CD4-positive, alpha-beta T cell treated with Interleukin-4 for 1 hour (primary cell): ENCODE measurements at regions not wholly inside any gene's neighbourhood (a gene's known extent, or its start where the extent isn't known, plus 50 kb on each side); places are given as distances from the start of the nearest gene placed in this dataset.
"Not testable (repeated sequence)": the region's sequence is repeated elsewhere in the genome, so short reads cannot be mapped to it uniquely, and the experiment has no call there.

ENCODE experiments used
- DNase-seq, 2 donors: peaks; one replicate each; pipeline ENCODE4 v3.0.0-alpha.2; 2020 to 2022

GRCh38 chr18:39206398-39207103 lies 1641.0 kb upstream of the CELF4 start:
- not testable (repeated sequence) for DNase-seq

- no peak for DNase-seq
These were observed 1640.1 kb upstream of the CELF4 start for GRCh38 chr18:39205565-39206195.

- no peak for DNase-seq
These were observed 1634.6 kb upstream of the CELF4 start for GRCh38 chr18:39200153-39200552.

- no peak for DNase-seq
These were observed 1633.7 kb upstream of the CELF4 start for GRCh38 chr18:39199231-39199855.

GRCh38 chr18:39198376-39198775 lies 1632.8 kb upstream of the CELF4 start:
- no peak for DNase-seq

- DNase-seq, result no peak
These were observed 1626.3 kb upstream of the CELF4 start for GRCh38 chr18:39191931-39192330.

- no peak for DNase-seq
These were observed 1625.5 kb upstream of the CELF4 start for GRCh38 chr18:39191058-39191457.

GRCh38 chr18:39190508-39190907 lies 1624.9 kb upstream of the CELF4 start:
- DNase-seq, result no peak

GRCh38 chr18:39188278-39188677 lies 1622.7 kb upstream of the CELF4 start:
- no peak for DNase-seq

- no peak for DNase-seq
These were observed 1620.4 kb upstream of the CELF4 start for GRCh38 chr18:39186008-39186407.

- no peak for DNase-seq
These were observed 1618.6 kb upstream of the CELF4 start for GRCh38 chr18:39184176-39184575.

- no peak for DNase-seq
These were observed 1612.6 kb upstream of the CELF4 start for GRCh38 chr18:39178166-39178565.

- no peak for DNase-seq
These were observed 1607.3 kb upstream of the CELF4 start for GRCh38 chr18:39172695-39173421.

GRCh38 chr18:39168723-39169122 lies 1603.1 kb upstream of the CELF4 start:
- no peak for DNase-seq

GRCh38 chr18:39167990-39168389 lies 1602.4 kb upstream of the CELF4 start:
- DNase-seq, result no peak

- DNase-seq, result no peak
These were observed 1601.2 kb upstream of the CELF4 start for GRCh38 chr18:39166776-39167175.

GRCh38 chr18:39162013-39162827 lies 1596.6 kb upstream of the CELF4 start:
- DNase-seq, result no peak

GRCh38 chr18:39149211-39149806 lies 1583.7 kb upstream of the CELF4 start:
- no peak for DNase-seq

GRCh38 chr18:39134255-39134654 lies 1568.7 kb upstream of the CELF4 start:
- DNase-seq, result no peak

- not testable (repeated sequence) for DNase-seq
These were observed 1561.9 kb upstream of the CELF4 start for GRCh38 chr18:39127538-39127937.

- no peak for DNase-seq
These were observed 1548.2 kb upstream of the CELF4 start for GRCh38 chr18:39113790-39114189.

- no peak for DNase-seq
These were observed 1539.5 kb upstream of the CELF4 start for GRCh38 chr18:39105104-39105503.
